Peyer's patch (tissue), 4 donors: ENCODE measurements at regions not wholly inside any gene's neighbourhood (a gene's known extent, or its start where the extent isn't known, plus 50 kb on each side); places are given as distances from the start of the nearest gene placed in this dataset.

ENCODE experiments used
- CTCF ChIP-seq, 6 experiments: fragments of 450-650 bp in 4 of 6; fragments of 200-600 bp in 2 of 6; sonication (generic) in 1 of 6; IDR thresholded peaks; one replicate each; pipeline ENCODE4 v1.5.1; 2017 to 2019; ENCODE audit warnings: antibody characterized with exemption in 6 of 6, mild to moderate bottlenecking in 3 of 6, moderate library complexity in 1 of 6
- POLR2A ChIP-seq, 2 donors: fragments of 450-650 bp; IDR thresholded peaks; one replicate each; pipeline ENCODE4 v1.5.1; 2017; ENCODE audit warnings: antibody characterized with exemption in 2 of 2, mild to moderate bottlenecking in 2 of 2, moderate library complexity in 2 of 2

- no peak for TF ChIP-seq CTCF (IDR thresholded peaks at IDR 0.05)
- no peak for TF ChIP-seq POLR2A (IDR thresholded peaks at IDR 0.05)
Measured at GRCh38 chr11:134841972-134842371, 429.9 kb upstream of the B3GAT1 start.
